ENCODE measurements at regions not wholly inside any gene's neighbourhood (a gene's known extent, or its start where the extent isn't known, plus 50 kb on each side); places are given as distances from the start of the nearest gene placed in this dataset.

DNA sequence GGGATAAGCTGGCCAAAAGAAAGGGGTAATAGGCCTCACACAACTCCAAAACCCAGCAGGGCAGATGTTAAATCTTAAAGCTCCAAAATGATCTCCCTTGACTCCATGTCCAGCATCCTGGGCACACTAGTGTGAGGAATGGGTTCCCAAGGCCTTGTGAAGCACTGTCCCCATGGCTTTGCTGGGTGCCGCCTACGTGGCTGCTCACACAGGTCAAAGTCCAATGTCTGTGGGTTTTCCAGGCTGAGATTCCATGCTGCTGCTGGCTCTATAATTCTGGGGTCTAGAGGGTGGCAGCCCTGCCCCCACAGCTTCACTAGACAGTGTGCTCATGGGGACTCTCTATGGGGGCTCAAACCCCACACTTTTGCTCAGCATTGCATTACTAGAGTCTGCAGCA, 145.3 kb upstream of the GRIN2B start:
- H3K27ac Mint-ChIP-seq: no peak overlapping the region
- H3K9me3 Mint-ChIP-seq: peaks cover 6 to 11% of the 10 kb centered on the region in 2 donors
- DNase-seq (ENCODE audit: low spot score in 2 of 2) (no peak), ATAC-seq (no peak)
- H3K36me3 Mint-ChIP-seq: no peaks in the 10 kb centered on the region

DNA sequence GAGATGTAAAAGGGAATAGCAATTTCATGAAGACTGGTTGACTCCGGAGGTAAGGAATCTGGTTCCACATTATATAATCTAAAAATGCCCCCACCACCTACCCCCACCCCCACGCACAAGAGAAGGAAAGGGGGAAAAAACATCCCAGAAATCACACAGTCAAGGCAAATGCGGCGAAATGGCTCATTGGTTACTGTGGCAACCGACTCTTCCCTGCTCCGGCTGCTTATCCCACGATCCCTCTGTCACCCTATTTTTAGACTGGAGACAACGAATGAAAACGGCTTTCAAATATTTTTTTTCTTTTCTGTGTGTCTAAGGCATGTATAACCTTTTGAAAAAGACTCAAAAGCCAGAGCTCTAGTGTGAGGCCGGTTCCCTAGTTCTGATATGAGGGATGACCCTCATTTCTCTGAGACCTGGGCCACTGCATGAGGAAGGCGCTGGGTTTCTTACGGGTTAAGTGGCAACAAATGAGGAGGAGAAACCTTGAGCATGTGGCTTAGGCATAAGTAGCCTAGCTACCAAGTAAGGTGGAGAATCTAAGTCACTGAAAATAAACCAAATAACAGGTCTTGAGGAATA, 148.3 kb upstream of the GRIN2B start:
- ATAC-seq (no peak), DNase-seq (ENCODE audit: low spot score in 2 of 2) (no peak)
- Mint-ChIP-seq H3K27ac (no peak overlapping the region), H3K9me3 (peaks cover 6% of the 10 kb centered on the region in 2 donors), H3K36me3 (no peaks in the 10 kb centered on the region)

DNA sequence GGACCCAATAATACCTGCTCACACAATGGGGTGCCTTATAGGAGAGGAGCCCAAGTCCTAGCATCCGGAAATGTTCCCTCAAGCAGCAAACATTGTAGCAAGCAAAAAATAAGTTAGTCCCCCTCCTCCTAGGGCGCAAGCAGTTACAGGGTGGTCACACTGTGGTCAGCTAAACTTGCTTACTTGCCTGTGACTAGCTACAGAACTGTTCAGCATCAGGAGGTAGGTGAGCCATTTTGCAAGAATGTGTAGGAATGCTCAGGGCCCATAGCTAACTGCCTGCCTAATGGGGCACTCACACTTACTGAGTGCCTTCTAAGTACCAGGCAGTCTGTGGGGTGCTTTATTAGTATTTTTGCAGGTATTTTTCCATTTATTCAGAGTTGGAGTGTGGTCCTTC, 154.6 kb upstream of the GRIN2B start:
- ATAC-seq: no peak
- no peak for DNase-seq (ENCODE audit: low spot score in 2 of 2)
- H3K27ac Mint-ChIP-seq: no peak overlapping the region
- H3K36me3 Mint-ChIP-seq: no peaks in the 10 kb centered on the region
- H3K9me3 Mint-ChIP-seq: no peaks in the 10 kb centered on the region

DNA sequence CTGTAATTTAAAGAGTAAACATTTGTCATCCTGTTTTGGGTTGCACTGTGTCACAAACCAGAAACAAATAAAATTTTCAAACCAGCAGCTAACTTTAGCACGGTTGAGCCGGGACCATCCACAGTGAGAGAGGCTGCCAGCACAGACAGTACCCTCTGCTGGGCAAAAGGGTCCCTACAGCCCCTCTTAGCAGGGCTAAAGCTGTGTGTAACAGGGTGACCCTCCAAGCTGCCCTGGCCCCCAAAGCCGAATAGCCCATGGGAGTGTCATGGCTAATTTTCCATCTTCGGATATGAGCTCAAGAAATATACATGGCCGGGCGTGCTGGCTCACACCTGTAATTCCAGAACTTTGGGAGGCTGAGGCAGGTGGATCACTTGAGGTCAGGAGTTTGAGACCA, 157.1 kb upstream of the GRIN2B start:
- no peak overlapping the region for H3K27ac Mint-ChIP-seq
- H3K36me3 Mint-ChIP-seq: no peaks in the 10 kb centered on the region
- DNase-seq (ENCODE audit: low spot score in 2 of 2) (no peak), ATAC-seq (no peak)
- peaks cover 0 to under 1% of the 10 kb centered on the region in 2 donors for H3K9me3 Mint-ChIP-seq

DNA sequence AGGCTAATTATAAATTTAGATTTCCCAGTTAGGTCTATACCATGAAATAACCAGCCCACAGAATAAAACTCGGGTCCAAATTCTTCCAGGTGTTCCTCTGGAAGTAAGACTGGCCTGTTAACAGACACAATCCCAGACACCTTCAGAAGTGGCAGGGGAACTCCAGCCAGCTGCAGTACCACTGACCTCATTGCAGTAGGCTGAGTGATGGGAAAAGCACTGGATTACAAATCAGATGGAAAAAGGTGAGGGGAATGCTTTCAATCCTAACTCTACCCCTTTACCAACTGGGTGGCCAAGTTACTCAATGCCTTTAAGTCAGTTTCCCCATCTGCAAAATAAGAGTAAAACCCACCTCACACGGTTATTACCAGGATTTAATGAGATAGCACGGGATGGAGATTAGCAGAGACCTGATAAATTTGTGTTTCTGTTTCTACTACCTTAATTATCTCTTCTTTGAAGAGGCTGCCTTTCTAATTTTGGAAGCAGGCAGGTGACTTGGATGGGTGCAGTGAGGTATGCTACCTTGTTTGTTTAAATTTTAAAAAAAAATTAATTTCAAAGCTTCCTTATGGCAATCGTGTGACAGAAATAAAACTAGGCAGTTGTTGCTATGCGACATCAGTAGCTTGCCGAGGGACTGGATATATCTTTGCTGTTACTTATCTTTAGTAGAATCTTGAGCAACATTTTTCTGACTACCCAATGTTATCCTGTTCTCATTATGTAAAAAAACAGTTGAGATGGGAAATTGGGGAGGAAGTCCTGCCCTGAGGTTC, 167.3 kb upstream of the GRIN2B start:
- Mint-ChIP-seq H3K36me3 (no peaks in the 10 kb centered on the region), H3K27ac (no peak overlapping the region), H3K9me3 (peaks cover 0 to 1% of the 10 kb centered on the region in 2 donors)
- ATAC-seq: no peak
- no peak for DNase-seq (ENCODE audit: low spot score in 2 of 2)

DNA sequence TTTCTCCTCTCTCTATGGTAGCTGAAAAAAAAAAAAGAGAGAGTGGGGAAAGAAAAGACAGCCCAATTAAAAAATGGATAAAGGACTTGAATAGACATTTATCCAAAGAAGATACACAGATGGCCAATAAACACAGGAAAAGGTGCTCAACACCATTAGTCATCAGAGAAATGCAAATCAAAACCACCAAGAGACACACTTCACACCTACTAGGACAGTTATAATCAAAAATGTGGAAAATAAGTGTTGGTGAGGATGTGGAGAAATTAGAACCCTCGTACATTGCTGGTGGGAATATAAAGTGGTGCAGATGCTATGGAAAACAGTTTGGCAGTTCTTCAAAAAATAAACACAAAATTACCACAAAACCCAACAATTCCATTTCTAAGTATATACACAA, 172.4 kb upstream of the GRIN2B start:
- ATAC-seq: no peak
- Mint-ChIP-seq H3K9me3 (peaks cover 0 to 9% of the 10 kb centered on the region in 2 donors), H3K36me3 (no peaks in the 10 kb centered on the region), H3K27ac (no peak overlapping the region)
- DNase-seq (ENCODE audit: low spot score in 2 of 2): no peak

DNA sequence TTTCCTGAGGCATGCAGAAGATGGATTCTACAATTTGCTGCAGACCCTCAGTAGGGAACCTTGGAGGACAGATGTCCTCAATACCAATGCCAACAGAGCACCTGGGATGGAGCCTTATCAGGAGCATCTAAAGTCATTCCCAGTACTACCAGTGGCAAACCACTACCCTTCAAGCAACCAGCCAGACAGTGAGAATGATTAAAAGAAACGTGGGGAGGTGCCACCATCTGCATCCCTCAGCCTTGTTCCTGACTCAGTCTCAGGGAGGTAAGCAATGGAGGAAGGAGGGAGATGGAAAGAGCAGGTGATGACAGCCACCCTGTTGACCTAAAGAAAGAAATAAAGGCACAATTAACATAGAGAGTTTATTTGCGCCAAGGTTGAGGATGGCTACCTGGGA, 175.2 kb upstream of the GRIN2B start:
- DNase-seq (ENCODE audit: low spot score in 2 of 2): no peak
- Mint-ChIP-seq H3K36me3 (no peaks in the 10 kb centered on the region), H3K27ac (no peak overlapping the region), H3K9me3 (peaks cover 0 to 9% of the 10 kb centered on the region in 2 donors)
- no peak for ATAC-seq

DNA sequence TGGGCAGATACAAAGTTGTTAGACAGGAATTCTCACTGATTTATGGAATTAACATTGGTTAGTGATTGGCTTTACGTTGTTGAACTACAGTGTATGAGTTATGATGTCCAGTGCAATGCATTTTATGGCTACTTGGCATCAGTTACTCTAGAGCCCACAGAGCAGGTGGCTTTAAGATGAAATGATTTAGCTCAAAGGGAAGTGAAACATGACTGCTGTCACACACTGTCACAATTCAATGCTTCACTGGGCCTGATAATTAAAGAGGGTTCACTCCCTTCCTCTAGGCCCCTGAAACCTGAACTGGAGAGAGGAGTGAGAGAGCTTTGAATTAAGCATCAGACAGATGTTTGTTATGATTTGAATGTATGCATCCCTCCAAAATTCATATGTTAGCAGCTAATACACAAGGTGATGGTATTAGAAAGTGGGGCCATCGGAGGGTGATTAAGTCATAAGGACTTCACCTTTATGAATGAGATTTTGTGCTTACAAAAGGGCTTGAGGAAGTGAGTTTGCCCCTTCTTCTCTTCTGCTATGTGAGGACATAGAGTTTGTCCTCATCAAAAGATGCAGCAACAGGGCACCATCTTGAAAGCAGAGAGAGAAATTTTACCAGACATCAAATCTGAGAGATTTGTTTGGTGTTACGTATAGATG, 175.8 kb upstream of the GRIN2B start:
- no peak for DNase-seq (ENCODE audit: low spot score in 2 of 2)
- no peaks in the 10 kb centered on the region for H3K36me3 Mint-ChIP-seq
- no peak overlapping the region for H3K27ac Mint-ChIP-seq
- ATAC-seq: no peak
- H3K9me3 Mint-ChIP-seq: peaks cover 0 to 9% of the 10 kb centered on the region in 2 donors

DNA sequence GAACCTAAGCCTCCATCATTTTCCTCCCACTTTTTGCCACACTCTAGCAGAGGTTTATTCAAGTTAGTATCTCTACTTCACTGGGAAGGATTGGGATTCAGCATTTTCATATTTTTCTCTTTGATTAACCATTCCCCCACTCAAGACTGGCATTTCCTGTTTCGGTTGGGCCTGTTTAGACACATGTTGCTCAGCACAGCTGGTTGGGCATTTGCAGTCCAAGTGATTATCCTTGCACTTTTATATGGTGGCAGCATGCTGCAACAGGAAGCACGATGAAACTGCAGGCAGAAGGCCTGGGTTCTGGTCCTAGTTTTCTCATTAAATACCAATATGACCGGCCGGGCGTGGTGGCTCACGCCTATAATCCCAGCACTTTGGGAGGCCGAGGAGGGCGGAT, 182.9 kb upstream of the GRIN2B start:
- no peaks in the 10 kb centered on the region for H3K36me3 Mint-ChIP-seq
- no peak for ATAC-seq

DNA sequence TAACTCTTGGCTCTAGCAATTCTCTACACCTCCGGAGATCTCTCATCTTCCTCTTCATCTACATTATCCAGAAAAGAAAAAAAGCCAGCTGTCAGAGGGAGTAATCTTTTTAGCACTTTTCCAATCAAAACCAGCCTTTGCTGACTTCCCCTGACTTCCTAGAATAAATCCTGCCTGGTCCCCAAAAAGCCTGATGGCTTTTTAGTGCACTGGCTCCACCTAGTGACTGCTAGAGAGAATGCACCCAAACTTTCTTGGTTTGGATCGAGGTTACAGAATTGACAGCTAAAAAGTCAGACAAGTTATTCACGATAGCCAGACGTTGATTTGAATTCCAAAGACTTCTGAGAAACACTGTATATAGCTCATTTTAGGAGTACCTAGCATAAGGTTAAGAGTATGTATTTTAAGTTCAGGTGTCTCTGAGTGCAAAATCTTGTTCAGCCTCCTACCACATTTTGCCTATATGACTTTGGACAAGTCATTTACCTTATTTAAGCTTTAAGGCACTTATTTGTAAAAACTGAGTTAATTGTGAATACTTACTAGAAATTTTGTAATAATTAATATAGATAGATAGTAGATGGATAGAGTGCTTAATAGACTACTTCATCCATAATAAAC, 185.7 kb upstream of the GRIN2B start:
- ATAC-seq (no peak), DNase-seq (ENCODE audit: low spot score in 2 of 2) (peak in 1 of 2 donors; percentile 50)
- H3K27ac Mint-ChIP-seq: no peak overlapping the region
- H3K36me3 Mint-ChIP-seq: no peaks in the 10 kb centered on the region
- no peaks in the 10 kb centered on the region for H3K9me3 Mint-ChIP-seq

More for the DNA sequence above, 182.9 kb upstream of the GRIN2B start:
- no peak for DNase-seq (ENCODE audit: low spot score in 2 of 2)
- H3K27ac Mint-ChIP-seq: peak overlapping the region in 1 of 2 donors; percentile 40
- no peaks in the 10 kb centered on the region for H3K9me3 Mint-ChIP-seq

DNA sequence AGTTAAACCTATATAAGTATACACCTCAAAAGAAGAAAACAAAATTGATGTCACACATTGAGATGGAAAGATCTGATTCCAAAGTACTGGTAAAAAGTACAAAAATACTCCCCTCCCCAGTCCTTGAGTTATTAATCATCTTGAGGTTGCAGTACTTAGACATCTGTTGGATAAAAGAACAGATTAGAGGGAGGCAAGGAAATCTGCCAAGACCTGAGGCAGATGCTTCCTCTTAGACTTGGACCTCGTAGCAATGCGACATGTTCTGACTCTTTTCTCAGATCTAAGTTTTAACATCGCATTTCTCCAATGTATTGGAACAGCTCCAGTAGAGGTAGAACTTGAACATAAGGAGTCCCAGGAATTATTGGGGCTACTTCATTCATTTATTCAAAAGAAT, 187.9 kb upstream of the GRIN2B start:
- Mint-ChIP-seq H3K36me3 (no peaks in the 10 kb centered on the region), H3K9me3 (no peaks in the 10 kb centered on the region), H3K27ac (no peak overlapping the region)
- ATAC-seq: no peak
- no peak for DNase-seq (ENCODE audit: low spot score in 2 of 2)

DNA sequence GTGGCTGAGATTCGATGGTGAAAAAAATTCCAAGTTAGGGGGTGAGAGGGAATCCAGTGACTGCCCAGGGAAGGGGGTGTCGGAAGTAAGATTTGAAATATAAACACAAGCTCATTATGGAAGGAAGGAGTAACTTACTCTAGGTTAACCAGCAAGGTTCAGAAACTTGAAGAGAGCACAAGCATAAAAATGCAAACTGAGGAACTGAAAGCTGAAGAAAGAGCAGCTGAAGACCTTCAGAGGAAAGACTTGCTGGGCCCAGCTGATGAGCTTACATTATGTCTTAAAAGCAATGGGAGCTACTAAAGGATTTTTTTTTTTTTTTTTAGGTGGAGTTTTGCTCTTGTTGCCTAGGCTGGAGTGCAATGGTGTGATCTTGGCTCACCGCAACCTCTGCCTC, 189.7 kb upstream of the GRIN2B start:
- Mint-ChIP-seq H3K36me3 (no peaks in the 10 kb centered on the region), H3K27ac (no peak overlapping the region), H3K9me3 (no peaks in the 10 kb centered on the region)
- DNase-seq (ENCODE audit: low spot score in 2 of 2) (no peak), ATAC-seq (no peak)

DNA sequence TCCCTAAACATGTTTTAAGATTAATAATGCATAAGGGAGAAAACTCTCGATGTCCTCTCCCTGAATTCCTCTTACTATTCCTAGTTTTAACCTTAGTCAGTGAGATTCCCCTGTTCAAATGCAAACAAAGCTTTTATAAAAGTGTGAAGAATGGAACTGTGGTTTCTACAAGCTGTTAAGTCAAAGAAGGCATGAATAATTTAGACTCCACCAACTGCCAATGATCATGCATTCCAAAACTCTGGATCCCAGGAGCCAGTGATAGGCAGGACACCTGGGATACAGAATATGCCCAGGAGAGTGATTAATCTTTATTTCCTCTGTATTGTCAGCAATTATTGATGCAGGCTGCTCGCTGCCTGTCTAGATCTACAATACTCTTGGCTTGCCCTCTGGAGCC, 190.3 kb upstream of the ATF7IP start:
- Mint-ChIP-seq H3K36me3 (no peaks in the 10 kb centered on the region), H3K9me3 (no peaks in the 10 kb centered on the region)
- ATAC-seq: no peak

DNA sequence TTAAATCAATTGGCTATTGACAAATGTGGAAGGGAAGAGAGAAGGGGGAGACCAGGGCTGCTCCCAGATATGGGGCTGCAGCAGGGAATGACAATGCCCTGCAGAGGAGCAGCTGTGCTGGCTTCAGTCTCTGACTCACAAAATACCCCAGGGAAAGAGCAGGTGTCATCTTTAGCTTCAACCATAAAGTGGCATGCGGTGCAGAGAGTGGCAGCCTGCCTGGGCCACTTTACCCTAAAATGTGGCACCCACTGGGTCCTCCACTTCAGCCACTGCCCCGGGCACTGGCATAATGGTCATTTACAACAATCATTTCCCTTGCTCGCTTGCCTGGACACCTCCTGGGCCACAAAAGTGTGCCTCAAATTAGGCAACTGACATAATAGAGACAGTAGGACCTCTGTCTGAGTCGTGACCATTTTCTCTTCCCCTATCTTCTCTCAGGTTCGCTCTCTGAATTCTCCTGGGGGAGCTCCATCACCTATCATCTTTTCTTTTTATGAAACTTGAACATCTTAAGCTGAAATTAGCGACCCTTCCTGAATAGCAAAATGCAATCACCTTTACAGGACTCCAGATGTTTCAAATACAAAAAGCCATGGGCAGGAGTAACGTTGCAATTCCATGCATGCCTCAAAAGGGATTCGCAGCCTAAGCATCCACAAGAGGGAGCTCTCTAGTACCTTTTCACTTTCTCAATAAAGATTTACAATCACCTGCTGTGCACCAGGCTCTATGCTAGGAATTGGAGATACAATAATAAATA, 179.9 kb upstream of the ATF7IP start:
- peak in 1 of 2 donors; percentile 32 for DNase-seq (ENCODE audit: low spot score in 2 of 2)
- no peak overlapping the region for H3K27ac Mint-ChIP-seq
- H3K36me3 Mint-ChIP-seq: no peaks in the 10 kb centered on the region
- peak; percentile 31 to 50 for ATAC-seq
- H3K9me3 Mint-ChIP-seq: no peaks in the 10 kb centered on the region

More for the DNA sequence above, 190.3 kb upstream of the ATF7IP start:
- no peak overlapping the region for H3K27ac Mint-ChIP-seq
- no peak for DNase-seq (ENCODE audit: low spot score in 2 of 2)

DNA sequence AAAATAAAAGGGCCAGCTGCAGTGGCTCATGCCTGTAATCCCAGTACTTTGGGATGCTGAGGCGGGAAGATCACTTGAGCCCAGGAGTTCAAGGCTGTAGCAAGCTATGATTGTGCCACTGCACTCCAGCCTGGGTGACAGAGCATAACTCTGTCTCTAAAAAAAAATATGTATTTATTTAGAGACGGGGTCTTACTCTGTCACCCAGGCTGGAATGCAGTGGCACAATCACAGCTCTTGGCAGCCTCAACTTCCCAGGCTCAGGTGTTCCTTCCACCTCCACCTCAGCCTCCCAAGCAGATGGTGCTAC, 179.3 kb upstream of the ATF7IP start:
- Mint-ChIP-seq H3K36me3 (no peaks in the 10 kb centered on the region), H3K27ac (no peak overlapping the region), H3K9me3 (no peaks in the 10 kb centered on the region)
- ATAC-seq (no peak), DNase-seq (ENCODE audit: low spot score in 2 of 2) (no peak)

DNA sequence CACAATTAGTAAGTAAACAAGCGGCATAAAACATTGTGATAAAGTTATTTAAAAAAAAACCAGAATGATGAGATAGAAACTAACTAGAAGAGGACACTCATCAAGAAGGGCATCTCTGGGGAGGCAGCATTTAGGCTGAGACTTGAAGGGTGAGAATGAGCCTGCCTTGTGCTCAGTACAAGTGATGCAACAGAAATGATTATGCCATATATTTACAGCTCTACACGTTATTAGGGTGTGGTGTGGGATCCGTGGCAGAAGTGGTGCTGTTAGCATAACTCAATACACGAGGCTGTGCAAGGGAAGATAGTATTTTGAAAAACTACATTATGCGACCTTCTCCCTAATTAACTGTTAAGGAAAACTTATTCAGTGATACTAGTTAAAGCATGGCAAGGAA, 178.5 kb upstream of the ATF7IP start:
- Mint-ChIP-seq H3K36me3 (no peaks in the 10 kb centered on the region), H3K27ac (no peak overlapping the region), H3K9me3 (peaks cover 0 to 4% of the 10 kb centered on the region in 2 donors)
- ATAC-seq (no peak), DNase-seq (ENCODE audit: low spot score in 2 of 2) (no peak)

DNA sequence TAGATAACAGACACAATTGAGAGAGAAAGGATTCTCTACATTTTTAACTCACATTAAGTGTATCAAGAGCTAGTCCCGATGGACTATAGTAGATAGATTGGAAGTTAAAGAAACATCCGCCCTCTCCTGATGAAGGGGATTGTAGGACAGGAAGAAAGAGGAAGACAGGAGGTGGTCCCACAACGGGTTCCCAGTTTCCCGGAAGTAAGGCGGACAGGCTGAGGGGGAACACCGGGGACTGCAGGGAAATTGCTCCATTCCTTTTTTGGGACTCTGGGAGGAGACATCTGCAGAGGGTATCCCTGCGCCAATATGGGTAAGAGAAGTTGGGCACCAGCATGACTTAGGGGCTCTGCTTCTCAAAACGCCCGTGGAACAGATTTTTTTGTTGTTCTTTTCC, 177.5 kb upstream of the ATF7IP start:
- no peak for DNase-seq (ENCODE audit: low spot score in 2 of 2)
- no peak overlapping the region for H3K27ac Mint-ChIP-seq
- no peaks in the 10 kb centered on the region for H3K36me3 Mint-ChIP-seq
- no peak for ATAC-seq
- H3K9me3 Mint-ChIP-seq: peaks cover 0 to 4% of the 10 kb centered on the region in 2 donors

Data from activated naive CD4-positive, alpha-beta T cell treated with anti-CD3 and anti-CD28 coated beads, Interleukin-2, amount 50 U/mL, for 72 hours (primary cell).